LoVo (cell line): ENCODE measurements at regions not wholly inside any gene's neighbourhood (a gene's known extent, or its start where the extent isn't known, plus 50 kb on each side); places are given as distances from the start of the nearest gene placed in this dataset.

Experiments used
- DNase-seq: peaks from one replicate; pipeline ENCODE4 v3.0.0-alpha.2; 2016; ENCODE audit warnings: low spot score

DNA sequence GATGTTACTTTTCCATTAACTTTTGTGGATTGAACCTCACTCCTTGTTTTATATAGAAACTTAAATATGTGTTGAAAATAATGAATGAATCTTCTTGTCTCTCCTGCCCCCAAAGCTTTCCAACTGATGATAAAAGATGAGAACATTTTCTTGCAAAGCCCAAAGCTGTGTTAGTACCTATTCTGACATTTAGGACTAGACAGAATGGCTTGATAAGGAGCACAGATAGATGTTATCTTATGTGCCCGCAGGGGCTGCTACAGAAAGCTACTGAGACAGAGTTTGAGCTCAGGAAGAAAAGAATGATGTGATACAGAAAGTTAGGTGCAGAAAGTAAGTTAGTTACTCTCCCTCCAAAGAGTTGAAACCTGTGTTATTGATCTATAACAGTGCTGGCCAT, 109.4 kb upstream of the ATP11B start:
- no peak for DNase-seq

DNA sequence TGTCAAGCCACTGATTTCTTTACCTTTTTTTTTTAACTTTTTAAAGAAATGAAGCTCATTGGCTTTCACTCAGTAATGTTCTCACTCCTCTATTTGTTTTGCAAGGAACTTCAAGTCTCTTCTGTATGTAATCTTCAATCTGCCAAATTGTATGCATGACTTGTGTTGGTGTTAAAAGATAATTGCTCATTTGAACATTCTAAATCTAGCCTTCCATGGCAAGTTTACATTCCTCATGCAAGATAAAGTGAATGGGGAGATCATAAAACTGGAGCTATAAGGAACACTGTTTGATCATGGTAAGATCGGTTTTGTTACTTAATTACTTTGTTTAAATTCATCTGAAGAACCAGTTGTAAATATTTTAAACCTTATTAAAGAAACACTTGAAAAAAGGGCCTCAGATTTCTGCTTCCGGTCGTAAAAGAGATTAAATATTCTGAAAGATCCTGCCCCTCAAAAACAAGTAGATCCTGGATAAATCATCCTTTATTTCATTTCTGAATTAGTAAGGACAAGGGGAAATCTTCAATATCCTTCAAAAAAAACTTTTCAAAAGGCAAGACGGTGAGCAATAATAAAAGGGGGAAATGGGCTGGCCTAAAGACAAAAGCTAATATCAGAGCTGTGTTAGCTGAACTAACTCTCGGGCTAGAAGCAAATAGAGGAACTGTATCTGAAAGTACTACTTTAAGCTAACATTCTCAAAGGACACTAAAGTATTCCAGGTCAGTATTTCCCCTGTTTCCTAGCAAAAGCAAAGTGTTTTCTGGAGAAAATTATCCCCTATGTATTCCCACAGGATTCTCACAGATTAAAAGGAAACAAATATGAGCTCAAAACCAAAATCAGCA, 107.0 kb upstream of the ATP11B start:
- DNase-seq: no peak

DNA sequence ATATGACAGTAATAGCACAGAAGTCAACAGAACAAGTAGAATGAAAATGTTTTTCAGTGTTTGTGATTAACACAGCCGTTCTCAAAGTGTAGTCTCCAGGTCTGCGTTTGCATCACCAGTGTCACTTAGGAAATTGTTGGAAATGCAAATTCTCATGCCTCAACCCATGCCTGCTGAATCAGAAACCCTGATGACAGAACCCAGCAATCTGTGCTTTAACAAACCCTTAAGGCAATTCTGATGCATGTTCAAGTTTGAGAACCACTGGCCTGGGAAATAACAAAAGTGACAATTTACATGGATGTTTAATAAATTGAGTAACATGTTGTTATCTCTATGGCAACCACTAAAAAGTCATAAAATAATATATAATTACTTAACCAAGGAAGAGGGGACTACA, 103.1 kb upstream of the ATP11B start:
- DNase-seq: no peak

DNA sequence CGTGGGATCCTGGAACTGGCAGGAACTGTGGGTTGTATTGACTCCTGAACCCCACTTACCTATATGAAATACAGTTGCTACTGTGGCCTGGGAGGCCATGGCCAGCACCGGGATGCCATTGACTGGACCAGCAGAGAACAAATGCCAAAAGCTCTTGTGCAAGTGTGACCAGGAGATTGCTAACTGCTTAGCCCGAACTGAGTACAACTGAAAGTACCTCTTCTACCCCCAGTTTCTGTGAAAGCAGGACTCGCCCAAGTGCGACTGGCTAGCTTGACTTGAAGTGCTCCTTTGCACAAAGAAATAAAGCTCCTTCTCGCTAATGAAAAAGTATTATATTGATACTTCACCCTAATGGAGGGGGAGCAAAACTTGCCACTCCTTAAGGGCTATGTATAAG, 101.3 kb upstream of the ATP11B start:
- DNase-seq: no peak

DNA sequence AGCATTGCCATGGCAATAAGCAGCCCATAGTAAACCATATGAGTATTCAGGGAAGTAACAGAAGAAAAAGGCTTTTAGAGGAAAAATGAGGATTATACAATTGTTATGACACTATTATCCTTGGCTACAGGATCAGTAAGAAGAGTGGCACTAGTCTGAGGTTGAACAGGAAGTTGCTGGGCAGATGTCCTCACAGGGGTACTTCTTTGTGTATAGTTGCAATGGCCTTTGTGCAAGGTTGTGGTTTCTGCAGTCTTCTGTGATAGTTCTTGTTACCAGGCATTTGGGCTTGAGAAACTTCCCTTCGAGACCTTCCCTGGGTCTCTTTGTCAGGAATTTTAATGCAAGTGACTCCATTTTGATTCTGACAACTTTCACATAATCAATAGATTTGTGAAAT, 100.6 kb upstream of the ATP11B start:
- no peak for DNase-seq

DNA sequence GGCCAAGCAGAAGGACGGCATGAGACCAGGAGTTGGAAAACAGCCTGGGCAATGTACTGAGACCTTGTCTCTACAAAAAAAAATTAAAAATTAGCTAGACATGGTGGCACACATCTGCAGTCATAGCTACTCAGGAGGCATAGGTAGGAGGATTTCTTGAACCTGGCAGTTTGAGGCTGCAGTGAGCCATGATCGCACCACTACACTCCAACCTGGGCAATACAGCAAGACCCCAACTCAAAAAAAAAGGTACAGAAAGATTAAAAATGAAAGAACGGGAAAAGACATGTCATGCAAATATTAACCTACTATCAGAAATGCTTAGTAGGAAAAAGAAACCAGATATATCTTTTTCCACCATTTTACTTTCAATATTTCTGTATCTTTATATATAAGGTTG, 99.6 kb upstream of the ATP11B start:
- DNase-seq: no peak

DNA sequence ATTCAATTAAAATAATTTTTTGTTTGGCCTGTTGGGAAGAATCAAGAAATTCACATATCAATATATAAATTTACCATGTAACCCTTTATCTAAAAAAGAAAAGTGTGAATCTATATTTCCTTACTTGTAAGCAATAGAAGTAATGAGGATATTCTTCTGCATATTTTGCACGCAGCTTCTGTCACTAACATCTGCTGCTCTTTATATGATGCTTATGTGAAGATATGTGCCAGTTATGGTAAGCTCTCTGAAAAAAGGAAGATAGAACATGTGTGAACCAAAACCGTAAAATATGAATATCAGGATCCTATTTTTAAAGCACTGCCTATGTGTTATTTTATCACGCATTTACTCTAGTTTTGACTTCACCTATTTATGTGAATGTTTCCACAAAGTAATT, 96.4 kb upstream of the ATP11B start:
- no peak for DNase-seq

DNA sequence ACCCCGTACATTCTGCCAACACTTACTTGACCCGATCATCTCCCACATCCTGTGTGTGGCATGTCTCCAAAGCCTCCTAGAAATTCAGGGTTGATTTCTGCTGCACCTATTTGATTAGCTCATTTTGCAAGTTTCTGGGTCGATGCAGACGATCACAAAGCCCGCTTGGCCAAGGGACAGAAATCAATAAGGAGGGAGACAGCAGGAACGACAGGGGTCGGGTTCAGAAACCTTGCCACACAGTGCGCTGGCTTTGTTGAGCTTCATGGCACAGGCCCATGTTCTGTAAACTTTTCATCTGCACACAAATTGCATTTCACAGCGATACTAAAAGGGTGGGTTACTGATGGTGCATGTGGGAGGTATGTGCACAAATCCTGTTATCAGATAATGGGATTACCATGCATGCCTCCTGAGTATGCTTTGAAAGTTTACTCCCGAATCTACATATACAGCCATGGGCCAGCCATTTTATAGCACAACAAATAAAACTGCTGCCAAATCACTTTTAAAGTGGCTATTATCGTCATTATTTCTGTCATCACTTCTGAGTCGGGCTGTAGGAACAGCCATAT, 95.9 kb upstream of the ATP11B start:
- DNase-seq: no peak

DNA sequence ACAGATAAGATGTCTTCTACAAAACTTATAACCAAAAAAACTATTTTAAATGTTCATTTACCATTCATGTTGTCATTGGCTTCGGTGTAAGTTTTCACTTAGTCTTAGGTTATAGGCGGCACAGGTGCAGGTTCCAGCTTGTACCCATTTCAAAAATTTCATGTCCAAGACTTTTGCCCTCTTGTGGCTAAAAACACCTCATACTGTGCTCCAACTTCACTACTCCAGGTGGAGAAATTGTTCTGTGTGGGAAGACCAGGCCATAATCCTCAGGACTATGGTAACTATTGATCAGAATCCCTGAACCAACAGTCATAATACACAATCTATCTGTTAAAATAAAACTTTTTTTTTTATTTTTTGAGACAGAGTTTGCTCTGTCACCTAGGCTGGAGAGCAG, 95.2 kb upstream of the ATP11B start:
- no peak for DNase-seq

DNA sequence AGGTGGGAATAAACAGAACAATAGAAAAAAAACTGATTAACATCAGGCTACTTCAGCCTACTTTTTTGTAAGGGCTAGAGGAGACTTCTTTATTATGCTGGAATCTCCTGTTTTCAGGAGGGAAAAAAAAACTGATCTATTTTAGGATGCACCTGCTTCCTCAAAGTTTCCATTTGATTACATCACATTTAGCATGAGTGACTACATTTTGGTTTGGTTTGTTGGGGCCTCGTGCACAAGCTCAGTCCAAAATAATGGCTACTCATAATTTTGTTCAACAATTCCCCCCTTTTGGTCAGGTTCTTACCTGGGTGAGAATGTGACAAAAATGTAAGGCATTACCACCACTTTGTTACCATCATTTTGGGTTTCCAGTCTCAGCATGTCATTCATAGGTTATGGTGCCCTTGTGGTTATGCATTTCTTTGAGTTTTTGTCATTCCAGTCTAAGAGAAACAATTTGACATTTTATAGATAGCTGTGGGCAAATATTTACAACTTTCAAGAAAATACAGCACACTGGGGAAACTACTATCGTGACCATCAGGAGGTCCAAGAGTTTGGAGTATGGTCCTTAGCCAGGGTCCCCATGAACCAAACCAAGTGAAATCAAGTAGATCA, 93.6 kb upstream of the ATP11B start:
- no peak for DNase-seq

DNA sequence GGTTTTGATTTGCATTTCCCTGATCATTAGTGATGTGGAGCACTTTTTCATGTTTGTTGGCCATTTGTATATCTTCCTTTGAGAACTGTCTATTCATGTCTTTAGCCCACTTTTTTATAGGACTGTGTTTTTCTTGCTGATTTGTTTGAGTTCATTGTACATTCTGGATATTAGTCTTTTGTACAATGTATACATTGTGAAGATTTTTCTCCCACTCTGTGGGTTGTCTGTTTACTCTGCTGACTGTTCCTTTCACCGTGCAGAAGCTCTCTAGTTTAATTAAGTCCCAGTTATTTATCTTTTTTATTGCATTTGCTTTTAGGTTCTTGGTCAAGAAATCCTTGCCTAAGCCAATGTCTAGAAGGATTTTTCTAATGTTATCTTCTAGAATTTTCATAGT, 91.1 kb upstream of the ATP11B start:
- no peak for DNase-seq

DNA sequence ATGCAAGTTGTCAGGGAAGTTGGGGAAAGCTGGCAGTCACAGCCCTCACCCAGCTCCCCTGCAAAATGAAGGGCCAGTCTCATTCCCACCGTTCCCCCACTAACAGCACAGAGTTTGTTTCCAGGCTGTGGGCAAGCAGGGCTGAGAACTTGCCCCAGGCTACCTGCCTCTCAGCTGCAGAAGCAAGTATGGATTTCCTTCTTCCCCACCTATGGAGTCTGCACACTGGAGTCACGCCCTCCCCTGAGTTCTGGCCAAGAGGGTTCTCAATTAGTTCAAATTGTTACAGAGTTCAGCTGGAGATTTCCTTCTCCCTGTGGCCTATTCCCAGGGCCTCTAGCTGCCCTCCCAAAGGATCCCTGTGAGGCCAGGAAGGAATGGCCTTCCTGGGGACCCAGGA, 90.1 kb upstream of the ATP11B start:
- DNase-seq: no peak

DNA sequence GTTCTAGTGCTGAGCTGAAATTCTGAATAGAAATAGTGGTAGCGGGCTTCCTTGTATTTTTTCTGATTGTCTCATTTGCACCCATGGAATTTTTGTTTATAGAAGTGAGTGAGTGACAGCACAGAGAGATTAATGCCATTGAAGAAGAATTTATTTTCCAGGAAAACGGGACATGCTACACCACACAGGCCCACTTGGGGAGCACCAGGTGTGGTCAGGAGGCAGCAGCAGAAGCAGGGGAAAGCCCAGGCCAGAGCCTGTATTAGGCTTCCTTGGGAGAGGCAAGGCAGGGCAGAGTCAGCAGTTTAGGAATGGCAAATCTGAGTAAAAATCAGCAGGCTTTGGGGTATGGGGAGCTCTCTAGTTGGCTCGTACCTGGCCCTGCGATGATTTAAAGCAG, 88.4 kb upstream of the ATP11B start:
- no peak for DNase-seq

DNA sequence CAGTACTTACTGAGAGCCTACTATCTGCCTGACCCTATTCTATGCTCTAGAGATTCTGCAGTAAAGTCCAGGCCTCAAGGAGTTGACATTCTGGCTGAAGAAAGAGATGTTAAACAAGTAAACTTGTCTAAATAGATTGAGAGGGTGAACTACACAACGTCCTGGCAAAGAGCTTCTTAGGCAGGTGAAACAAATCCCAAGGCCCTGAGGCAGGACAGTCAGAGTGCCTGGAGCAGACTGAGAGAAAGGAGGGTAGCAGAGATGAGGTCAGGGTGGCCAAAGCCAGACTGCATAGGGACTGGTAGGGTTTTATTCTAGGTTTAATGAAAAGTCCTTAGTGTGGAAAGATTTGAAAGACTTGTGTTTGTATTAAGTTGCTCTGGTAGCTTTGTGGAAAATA, 84.5 kb upstream of the ATP11B start:
- DNase-seq: no peak

DNA sequence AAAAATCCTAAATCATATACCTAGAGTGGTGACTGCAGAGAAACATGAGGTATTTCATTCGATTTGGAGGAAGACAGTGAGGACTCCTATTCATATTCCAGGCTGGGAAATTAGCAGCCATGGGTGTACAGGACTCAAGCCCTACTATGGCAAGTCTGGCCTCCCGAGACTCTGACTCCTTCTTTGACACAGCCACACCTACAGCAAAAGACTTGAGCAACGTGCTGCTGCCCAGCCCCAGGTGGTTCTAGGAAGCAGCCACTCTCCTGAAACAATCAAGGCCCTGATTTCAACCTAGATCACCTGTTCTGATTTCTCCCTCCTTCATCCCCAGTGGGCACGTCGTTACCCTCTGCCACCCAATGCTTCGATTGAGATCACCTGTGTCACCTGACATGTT, 84.0 kb upstream of the ATP11B start:
- no peak for DNase-seq

DNA sequence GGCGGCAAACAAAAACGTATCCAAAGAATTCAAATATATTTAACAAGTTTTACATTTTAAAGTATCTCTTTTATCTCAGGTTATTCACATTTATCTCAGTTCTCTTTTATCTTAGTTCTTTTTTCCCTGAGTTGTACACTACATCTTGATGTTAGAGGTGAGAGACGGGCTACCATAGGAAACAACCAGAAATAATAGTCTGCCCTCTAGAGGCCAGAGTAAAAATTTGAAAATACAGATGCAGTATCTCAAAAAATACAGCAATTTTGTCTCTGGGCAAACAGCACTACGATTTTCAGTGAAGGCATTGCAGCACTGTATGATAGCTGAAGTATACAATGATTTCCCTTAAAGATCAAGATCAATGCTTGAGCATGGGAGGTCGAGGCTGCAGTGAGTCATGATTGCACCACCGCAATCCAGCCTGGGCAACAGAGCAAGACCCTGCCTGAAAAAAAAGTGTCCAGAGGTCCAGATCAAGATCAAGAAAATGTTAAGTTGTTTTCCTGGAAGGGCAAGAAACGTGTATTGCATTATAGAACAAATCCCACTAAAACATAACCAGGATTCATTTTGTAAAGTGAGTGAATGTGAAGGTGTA, 82.6 kb upstream of the ATP11B start:
- peak; percentile 41 for DNase-seq

DNA sequence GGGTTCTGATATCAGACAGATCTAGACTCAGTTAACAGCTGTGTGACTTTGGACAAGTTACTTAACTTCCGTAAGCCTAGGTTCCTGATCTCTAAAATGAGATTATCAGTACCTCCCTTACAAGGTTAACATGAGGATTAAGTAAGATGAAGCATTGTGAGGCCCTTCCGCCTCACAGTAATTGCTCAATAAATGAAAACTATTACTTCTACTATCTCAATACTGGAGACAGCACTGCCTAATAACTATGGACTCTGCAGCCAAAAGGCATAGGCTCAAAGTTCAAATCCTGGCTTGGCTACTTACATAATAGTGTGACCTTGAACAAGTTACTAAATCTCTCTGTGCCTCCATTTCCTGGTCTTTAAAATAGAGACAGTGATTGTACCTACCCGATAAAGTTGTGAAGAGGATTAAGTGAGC, 82.0 kb upstream of the ATP11B start:
- no peak for DNase-seq

DNA sequence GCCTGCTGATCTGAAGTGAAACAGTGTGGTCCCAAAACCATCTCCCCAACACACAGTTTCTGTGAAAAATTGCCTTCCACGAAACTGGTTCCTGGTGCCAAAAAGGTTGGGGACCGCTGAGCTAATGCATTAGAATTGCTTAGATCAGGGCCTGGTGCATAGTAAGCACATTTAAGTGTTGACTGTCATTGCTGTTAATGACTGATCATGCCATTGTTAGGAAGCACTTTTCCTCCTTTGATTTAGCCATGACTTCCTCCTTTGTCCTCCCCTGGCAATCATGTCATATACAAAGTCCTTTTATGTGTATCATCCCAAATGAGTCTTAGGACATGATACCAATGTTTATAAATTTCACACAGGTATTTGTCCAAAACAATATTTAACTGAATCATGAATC, 81.5 kb upstream of the ATP11B start:
- no peak for DNase-seq

DNA sequence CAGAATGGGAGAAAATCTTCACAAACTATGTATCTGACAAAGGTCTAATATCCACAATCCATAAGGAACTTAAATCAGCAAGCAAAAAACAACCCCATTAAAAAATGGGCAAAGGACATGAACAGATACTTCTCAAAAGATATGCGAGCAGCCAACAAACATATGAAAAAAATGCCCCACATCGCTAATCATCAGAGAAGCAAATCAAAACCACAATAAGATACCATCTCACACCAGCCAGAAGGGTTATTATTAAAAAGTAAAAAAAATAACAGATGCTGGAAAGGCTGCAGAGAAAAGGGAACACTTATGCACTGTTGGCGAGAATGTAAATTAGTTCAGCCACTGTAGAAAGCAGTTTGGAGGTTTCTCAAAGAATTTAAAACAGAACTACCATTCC, 80.2 kb upstream of the ATP11B start:
- no peak for DNase-seq

DNA sequence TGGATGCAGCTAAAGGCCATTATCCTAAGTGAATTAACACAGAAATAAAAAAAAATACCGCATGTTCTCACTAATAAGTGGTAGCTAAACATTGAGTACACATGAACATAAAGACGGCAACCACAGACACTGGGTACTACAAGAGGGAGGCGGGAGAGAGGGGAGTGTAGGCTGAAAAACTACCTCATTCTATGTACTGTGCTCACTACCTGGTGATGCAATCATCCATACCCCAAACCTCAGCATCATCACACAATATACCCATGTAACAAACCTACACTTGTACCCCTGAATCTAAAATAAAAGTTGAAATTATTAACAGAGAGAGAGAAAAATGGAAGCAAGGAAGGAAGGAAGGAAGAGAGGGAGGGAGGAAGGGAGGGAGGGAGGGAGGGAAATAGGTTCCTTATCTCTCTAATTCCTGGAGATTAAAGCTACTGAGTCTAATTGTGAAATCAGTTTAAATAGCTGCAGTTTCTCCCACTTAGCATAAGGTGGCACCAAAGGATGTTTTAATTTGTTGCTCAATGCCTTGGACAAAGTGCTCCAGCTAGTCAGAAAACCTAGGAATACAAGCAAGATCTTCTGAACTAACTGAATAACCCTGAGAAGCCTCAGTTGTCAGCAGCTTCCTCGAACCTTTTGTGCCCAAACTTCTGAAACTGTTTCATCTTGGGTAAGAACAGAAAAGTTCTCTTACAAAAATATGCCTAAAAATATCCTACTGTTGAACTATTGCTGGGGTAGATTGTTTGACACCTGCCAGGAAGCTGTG, 79.4 kb upstream of the ATP11B start:
- peak; percentile 67 for DNase-seq

DNA sequence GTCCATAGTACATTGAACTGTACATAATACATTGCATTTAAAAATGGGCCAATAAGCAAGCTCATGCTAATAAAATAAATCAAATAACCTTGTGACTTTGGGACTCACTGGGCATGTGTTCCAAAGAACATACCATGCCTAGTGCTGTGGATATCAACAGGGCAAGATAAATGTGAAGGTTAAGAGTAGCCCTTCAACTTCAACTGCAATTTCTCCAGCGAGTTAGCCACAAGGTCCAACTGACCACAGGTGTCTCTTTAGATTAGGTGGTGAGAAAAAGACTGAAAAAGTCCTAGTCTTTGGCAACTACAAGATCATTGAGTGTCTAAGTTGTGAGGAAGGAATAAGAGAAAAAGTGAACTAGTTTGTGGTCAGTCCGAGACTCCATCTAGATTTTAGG, 78.3 kb upstream of the ATP11B start:
- no peak for DNase-seq

DNA sequence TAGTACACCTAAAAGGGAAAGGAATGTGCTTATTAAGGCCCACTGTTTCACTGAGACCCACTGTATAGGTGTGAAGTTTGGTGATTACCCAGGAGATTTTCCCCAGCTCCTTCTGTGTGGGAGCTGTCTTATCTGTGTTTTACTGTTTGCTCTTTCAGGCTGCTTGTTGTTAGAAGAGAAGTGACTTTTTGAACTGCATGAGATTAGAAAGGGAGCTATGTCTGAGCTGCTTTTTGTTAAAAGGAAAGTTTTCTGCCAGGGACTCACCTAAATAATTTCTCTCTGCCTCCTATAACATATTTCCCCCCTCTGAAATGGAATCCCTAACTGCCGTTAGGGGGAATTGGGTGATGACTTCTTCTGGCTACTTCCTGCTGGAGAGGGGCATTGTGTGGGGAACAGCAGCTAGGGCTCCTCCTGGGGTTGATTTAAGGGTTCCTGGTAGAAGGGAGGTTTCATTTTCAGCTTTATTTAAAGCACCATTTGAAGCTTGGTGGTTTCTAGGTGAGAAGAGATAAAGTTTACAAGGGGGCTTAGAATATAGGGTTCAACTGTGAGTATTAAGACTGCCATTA, 77.1 kb upstream of the ATP11B start:
- no peak for DNase-seq
